GM18498 (cell line): ENCODE measurements at regions not wholly inside any gene's neighbourhood (a gene's known extent, or its start where the extent isn't known, plus 50 kb on each side); places are given as distances from the start of the nearest gene placed in this dataset.
"Not testable (repeated sequence)": the region's sequence is repeated elsewhere in the genome, so short reads cannot be mapped to it uniquely, and the experiment has no call there.

Experiments used
- ATAC-seq: cut with Tn5 transposase; IDR thresholded peaks from one replicate; pipeline ENCODE4 v1.9.1; 2021; ENCODE audit warnings: mild to moderate bottlenecking, moderate library complexity; ENCODE audit not compliant: unreplicated experiment

DNA sequence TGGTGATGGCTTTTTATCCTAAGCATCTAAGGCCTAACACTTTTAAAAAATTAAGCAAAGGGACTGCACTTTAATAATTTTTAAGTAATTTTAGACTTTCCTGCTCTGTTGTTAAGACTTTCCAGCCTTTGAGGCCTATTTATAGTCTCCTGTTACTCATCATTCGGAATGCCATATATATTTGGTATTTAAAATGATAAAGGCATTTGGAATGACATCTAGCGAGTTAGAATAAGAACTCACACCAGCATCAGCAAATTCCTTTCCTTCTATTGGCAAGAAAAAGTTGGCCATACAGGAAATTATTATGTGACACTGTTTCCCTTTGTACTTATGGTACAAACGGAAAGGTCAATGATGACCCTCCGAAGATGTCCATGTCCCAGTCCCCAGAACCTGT lies 88.1 kb upstream of the STMND1 start:
- ATAC-seq: no peak

DNA sequence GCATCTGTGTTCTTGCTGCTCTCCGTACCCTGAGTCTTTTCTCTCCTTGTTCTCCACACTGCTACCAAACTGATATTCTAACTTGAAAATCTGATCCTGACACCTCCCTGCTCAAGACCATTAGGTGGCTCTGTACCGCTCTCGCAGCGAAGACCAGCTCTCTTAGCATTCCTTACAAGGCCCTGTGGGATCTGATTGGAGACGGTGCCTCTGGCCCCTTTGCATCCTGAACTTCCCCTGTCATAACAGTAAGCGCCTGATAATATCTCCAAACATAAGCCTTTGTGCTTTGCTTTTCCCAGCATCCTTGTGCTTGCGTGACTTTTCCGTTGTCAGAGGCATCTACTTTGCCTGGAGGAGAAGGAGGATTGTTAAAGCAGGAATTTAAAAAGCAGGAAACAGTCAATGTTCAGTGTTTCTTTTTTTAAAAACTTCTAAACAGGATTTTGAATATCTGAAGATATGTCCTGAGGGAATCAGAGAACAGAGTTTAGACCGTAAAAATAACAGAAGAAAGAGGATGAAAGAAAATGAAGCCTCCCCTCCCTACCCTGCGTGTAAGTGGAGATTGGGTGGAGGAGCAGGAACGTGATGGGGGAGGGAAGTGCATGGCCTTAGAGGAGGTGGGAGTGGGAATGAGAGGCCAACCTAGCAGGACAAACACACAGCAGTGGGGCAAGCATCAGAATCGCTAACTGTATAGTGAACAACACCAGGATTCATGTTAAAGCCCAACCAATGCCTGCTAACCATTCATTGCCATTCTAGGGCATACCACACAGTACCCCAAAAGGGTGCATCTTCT lies 89.2 kb upstream of the STMND1 start:
- ATAC-seq: no peak

DNA sequence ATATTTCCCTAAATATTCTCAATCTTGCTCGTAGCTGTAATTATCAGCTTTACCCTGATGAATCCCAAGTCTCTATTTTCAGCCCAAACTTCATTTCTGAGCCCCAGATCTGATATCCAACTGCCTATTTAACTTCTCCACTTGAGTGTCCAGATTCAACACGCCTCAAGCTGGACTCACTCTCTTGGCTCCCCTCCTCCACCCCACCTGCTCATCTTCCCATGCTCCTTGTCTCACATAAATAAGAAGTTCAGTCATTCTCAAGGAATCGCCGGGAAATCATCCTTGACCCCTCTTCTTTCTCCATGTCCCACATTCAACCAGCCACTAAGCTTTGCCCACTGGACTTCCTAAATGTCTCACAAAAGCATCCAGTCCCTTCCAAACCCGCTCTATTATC lies 89.9 kb upstream of the STMND1 start:
- ATAC-seq: no peak

DNA sequence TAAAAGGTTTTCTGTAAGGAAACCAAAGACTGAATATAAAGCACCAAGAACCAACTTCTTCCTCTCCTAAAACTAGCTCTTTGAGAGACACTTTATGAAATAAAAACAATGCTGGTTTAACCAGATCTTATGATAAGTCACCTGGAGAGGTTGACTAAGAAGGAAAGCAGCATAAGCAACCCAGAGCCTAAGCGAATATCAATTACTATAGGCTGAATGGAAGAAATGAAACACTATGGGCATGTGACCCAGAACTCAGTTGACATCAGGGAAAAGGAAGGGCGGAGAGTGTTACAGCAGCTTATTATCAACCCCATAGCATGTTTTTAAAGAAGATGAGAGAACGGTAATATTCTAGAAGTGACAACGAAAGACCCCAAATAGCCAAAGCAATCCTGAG lies 94.1 kb upstream of the STMND1 start:
- ATAC-seq: no peak

DNA sequence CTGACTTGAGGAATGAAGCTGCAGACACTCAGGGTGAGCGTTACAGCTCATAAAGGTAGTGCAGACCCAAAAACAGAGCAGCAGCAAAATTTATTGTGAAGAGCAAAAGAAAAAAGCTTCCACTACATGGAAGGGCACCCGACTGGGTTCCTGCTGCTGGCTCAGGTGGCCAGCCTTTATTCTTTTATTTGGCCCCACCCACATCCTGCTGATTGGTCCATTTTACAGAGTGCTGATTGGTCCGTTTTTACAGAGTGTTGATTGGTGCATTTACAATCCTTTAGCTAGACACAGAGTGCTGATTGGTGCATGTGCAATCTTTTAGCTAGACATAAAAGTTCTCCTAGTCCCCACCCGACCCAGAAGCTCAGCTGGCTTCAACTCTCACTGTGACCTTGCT lies 95.3 kb upstream of the STMND1 start:
- no peak for ATAC-seq

DNA sequence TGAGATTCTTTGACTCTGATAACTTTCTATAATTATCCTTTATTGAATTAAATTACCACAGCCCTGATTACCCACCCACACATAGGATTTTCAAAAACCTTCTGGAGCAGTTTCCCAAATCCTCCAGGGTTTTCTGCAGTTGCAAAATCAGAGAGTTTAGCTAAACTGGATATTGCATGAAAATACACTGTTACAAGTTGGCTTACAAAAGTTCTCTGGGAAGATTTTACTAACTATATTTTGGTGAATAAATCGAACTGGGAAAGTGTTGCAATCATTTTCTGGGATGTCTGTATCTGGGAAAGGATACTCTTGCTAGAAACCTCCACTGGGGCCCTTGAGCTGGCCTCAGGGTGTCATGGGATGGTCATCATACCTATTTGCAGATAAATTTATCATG lies 97.6 kb upstream of the STMND1 start:
- ATAC-seq: no peak

DNA sequence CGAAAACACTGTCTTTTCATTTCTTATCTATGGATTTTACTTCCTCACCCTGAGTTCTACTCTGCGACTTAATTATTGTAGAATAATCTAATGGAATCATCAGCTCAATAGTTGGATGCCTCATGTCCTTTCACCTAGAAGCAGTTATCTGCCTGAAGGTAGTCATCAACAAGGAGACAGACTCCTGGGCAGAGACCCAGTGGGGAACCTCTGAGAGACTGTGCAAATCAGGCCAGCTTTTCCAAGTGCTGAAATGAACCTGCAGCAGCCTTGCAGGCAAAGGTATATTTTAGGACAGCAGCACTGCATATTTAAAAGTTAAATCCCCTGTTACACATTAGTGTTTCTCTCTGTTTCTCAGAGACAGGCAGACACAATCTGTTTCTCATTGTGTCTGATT lies 99.7 kb upstream of the STMND1 start:
- ATAC-seq: no peak

DNA sequence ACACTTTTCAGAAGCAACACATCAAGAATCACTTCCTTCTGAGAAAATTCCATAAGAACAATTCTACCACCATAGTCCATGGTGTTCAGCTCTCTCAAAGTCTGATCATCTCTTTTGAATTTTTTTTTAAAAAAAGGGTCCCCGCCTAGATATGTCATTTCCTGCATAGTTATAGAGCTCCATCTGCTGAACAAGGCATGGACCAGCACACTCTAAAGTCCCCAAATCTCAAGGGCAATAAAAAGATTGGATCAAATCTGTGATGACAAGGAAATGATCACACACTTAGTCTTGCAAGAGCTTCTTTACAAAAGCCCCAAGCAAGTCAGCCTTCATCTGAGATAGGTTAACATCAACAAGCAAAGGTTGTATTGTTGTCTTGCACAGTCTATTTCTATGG lies 100.7 kb upstream of the STMND1 start:
- ATAC-seq: no peak

DNA sequence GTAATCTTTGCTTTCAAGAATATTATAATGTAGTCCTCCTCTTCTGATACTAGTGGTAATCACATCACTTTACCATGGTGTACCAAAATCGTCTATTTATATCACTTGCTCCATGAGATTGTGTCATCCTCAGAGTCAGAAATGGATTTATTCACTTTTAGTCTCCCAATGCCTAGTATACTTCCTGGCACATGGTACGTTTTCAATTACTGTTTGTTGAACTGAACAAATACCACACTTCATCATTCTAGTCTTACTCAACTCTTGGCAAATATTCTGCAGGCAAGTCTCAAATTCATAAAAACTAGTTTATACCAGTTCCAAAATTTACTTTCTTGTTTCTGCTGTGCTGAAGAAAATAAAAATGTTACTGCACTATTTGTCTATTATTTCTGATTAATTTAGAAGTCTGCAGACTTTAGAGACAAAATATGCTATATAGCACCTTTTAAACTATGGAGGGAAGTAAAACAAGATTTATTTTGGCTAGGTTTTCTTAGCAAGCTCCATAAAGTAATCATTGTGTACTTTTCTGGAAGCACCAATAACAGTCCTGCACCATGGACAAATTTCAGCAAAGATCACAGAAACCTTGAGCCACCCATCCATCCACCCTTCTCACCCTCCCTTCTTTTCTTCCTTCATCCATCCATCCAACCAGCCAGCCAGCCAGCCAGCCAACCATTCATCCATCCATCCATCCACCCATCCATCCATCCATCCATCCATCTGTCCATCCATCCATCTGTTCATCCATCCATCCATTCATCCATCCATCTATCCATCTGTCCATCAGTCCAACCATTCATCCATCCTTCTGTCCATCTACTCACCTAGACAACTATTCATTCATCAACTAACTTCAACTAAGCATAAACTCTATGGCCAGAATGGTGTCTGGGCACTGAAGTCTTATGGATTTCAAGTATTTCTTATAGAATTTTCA lies 102.1 kb upstream of the STMND1 start:
- ATAC-seq: no peak

DNA sequence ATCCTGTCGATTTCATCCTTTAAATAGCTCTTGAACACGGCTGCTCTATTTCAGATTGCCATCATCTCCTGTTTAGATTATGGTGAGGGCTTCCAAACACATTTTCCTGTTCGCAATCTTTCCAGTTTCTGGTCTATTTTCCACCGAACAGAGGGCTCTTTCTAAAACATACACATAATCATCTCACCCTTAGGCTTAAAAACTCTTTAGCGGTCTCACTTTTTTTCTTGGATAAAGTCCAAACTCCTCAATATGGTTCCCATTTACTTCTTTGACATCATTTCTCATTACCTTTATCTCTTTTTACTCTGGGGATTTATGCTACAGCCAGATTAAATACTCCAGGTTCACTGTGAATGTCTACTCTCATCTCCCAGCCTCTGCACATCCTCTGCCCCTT lies 103.4 kb upstream of the STMND1 start:
- ATAC-seq: no peak

DNA sequence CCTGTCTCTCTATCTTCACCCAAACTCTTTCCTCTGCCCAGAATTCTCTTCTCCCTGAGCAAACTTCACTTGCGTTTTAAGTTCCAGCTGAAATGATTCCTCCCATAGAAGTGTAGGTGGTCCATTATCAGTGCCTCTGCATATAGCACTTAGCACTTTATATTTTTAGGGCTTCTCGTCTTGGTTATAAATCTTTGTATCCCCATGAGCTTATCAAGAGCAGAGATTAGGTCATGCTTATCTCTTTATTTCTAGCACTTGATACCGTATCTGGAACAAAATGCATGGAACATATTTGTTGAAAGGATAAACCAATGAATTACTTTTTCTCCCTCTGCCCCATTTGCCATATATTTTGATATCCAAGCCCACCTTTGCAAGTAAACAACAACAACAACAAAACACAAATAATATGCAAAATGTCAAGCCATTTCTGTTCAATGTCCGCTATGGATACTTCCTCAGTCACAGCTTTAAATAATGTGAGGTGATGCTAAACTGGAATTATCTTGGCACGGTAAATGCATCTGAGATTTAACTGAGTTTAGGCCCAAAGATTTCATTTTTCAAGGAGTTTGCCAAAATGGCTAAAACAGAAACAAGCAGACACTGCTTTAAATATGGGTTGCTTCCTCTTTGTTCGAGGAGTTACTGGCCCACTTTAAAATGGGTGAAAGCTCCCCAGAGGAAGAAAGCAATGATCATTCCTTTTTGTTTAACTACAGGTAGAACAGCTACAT lies 106.2 kb upstream of the STMND1 start:
- ATAC-seq: no peak

DNA sequence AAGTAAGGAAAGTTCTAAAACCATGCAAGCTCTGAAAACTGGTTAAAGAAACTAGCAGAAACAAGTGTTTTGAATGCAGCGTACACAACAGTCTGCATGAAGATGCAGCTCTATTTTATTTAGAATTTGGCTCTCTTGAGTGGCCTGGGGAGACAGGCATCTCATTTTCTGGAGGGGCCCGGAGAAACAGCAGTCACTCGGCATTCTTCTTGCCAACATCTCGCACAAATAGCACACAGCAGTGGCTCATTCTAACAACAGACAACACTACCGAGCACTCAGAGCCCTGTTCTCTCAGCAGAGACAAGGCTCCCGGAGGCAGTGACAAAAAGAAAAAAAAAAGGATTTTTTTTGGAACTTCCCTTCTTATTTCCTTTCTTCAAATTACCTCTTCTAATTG lies 108.5 kb upstream of the STMND1 start:
- ATAC-seq: no peak

DNA sequence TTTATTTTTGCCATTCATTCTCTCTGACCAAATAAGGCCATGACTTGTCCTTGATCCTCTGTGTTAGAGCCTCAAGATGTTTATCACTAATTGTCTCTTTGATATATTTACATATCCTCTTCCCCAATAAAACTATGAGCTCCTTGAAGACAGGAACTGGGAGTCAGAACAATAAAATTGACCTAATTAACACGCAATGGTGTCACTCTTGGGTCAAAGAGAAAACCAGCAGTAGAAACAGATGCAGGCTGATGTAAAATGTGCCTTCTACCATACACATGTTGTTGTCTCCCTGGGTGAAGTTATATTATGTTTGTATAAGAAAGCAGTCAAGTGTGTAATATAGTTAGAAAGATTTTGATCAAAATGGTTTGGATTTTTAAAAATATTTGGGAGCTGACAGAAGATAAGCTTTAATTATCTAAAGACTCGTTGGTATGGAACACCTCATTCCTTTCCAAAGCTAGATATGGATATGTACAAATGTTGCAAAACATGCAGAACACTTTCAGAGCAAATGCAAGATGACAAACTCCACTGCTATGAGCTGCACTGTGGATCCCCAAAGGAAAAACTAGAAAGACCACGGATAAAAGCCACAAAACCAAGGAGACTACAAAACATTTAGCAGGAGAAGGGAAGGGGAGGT lies 109.7 kb upstream of the STMND1 start:
- no peak for ATAC-seq

DNA sequence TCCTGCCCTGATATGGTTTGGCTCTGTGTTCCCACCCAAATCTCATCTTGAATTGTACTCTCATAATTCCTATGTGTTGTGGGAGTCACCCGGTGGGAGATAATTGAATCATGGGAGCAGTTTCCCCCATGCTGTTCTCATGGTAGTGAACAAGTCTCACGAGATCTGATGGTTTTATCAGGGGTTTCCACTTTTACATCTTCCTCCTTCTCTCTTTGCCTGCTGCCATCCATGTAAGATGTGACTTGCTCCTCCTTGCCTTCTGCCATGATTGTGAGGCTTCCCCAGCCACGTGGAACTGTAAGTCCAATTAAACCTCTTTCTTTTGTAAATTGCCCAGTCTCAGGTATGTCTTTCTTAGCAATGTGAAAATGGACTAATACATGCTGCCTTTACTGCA lies 111.9 kb upstream of the STMND1 start:
- not testable (repeated sequence) for ATAC-seq

DNA sequence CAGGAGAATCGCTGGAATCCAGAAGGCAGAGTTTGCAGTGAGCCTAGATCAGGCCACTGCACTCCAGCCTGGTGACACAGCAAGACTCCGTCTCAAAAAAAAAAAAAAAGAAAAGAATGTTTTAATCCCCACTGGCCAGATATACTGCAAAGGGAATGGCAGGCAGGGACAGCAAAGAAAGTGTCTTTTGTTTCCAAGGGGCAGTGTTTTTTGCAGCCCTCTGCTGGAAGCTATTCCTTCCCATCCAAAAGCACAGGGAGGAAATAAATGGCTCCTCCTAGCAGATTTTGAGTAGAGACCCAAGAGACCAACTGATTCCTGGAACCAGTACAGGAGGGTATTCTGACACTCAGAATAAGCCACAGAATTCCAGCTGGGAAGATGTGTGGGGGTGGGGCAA lies 112.5 kb upstream of the STMND1 start:
- ATAC-seq: no peak

DNA sequence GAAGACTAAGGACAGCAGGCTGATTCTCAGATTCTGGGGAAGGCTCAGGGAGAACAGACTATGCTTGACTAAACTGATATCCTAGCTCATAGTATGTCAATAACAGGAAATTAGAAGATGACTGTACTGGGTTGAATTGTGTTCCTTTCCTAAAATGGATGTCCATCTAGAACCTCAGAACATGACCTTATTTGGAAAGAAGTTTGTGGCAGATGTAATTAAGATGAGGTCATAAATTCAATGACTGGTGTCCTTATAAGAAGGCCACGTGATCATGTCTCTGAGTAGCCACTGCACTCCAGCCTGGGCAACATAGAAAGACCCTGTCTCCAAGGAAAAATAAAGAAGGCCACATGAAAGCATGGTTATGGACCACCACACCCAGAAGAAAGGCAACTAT lies 113.9 kb upstream of the STMND1 start:
- no peak for ATAC-seq

DNA sequence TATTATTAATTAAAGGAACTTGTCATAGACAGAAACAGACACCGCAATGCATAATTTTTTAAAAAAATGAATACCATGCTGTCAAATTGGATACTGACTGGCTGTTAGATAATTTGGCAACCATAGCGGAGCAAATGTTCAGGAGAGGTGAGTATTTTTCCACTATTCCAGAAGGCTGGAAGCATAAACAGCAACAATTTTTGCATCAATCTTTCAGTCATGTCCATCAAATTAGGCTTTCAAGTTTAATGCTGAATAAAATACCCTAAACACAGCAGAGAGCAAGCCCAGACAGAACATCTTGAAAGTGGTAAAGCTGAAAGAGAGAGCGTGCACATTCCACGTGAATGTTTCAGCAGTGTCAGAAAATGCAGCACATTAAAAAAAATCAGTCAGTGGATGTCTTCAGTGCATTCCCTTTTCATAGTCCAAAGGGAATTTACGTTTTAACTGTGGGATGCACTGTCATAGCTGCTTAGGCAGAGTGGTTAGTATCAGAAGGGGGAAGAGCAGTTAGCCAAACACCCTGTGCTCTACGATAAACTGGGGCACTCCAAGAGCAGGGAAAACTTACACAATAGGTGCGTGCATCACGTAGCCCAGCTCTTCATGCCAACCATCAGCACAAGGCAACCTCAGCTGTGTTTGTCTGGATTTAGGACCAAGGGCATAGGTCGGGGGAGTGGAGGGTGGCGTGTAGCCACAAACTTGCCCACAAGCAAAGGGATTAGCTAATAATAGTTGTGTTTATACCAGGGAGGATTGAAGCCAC lies 116.2 kb upstream of the STMND1 start:
- no peak for ATAC-seq

DNA sequence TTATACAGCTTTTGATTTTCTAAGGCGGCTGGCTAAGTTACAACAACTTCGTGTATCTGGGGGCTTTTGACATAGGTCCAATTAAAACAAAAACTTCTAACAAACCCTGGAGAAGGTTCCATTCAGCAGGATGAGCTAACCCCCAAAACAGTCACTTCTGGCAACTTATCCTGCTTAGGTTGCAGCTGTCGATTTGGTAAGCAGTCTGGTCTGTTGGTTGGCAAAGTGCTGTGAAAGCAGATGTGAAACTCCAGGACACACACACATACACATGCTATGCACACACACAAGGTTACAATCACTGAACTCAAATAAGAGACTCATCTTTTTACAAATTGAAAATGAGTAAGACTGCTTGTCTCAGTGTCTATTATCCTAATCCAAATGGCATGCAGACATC lies 119.0 kb upstream of the STMND1 start:
- ATAC-seq: peak; percentile 70

DNA sequence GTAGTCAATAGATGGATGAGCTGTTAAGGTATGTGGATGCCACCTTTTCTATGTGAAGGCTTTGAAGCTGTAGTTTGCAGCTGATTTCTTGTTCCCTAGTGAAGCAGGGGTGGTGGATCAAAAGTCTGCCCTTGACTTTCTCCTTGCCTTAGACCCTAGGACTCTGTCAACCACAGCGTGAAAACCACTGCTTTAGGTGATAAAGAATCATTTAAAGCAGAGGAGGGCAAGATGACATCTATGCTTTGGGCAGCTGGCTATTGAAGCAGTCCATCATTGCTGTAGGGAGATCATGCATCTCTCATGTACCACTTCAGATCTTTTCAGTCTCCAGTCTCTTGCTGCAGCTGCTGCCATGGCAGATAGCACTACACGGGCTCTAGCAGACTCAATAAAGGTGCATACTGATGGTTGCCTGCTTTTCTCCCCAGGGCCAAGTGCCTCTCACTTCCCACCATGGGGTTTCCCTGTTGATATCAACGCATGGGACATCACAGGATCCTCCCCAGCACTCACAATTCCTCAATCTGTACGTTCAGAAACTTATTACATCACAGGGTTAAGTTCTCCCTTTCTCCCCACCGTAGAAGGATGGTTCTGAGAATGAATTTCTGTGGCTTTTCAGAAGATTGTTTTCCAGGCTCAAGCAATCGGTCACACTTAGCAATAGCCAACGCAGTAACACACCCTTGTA lies 122.0 kb upstream of the STMND1 start:
- ATAC-seq: no peak

DNA sequence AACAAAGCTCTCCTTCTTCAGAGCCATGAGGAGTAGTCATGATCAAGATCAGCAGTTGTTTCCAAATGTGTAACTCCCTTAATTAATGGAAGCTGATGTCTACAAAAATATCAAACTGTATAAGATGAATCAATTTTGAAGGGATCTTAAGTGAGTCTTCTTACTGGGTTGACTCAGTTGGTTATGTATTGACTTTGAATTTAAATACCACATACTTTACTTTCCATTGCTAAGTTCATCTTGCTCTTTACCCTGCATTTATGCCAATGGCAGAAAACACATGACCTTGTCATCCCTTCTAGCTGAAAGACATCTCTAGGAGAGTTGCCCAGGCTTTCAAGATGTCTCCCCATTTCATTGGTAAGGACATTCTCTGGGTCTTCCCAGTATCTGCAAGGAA lies 123.2 kb upstream of the STMND1 start:
- ATAC-seq: no peak
